HepG2 (cell line): ENCODE measurements at regions not wholly inside any gene's neighbourhood (a gene's known extent, or its start where the extent isn't known, plus 50 kb on each side); places are given as distances from the start of the nearest gene placed in this dataset.

Experiments
- ATAC-seq: fragments of 200-7000 bp; cut with Tn5 transposase; 3 replicates; pipeline ENCODE4 v1.9.1; 2020; ENCODE audit warnings: mild to moderate bottlenecking, moderate library complexity
- BruUV-seq: library from RNA; stranded (reverse); fragments of 400-500 nt; replicated peaks from 2 replicates; lab custom pipeline; 2021; lab: Mats Ljungman, UMichigan
- CTCF ChIA-PET: fragments of 300-600 bp; formaldehyde crosslinking; extraction: SDS; loops from one replicate; lab custom pipeline; 2021; ENCODE audit warnings: low total read pairs, inconsistent platforms, low intra/inter-chr PET ratio; lab: Yijun Ruan, JAX
- POLR2A ChIA-PET: fragments of 350-600 bp; sonication (Branson Sonifier 250); formaldehyde crosslinking; loops from one replicate; lab custom pipeline; 2020; ENCODE audit warnings: antibody characterized with exemption, inconsistent platforms; lab: Yijun Ruan, JAX
- DNase-seq: peaks from one replicate; pipeline ENCODE4 v3.0.0-alpha.2; 2015; ENCODE audit warnings: low spot score
- FAIRE-seq: peaks from 3 replicates; lab custom pipeline; 2011; peaks lifted over from hg19 to GRCh38; lab: Jason Lieb, UNC
- H2AFZ ChIP-seq: one replicate; pipeline ENCODE4 v1.6.1; 2011; ENCODE audit warnings: low read length, inconsistent platforms
- H3K27ac ChIP-seq: fragments of 300-600 bp; 3 replicates; pipeline ENCODE4 v1.8.0; 2011; ENCODE audit warnings: mixed run types, mild to moderate bottlenecking, mixed read lengths, low read length, inconsistent platforms; ENCODE audit not compliant: insufficient read depth; ENCODE audit errors: extremely low read length
- H3K27me3 ChIP-seq, 2 experiments: fragments of 200-600 bp in 1 of 2; 2 replicates in 1 of 2; 3 replicates in 1 of 2; pipeline versions ENCODE4 v1.6.0 to v1.8.0; 2011; ENCODE audit warnings: low read length in 2 of 2, mild to moderate bottlenecking in 2 of 2, moderate library complexity in 2 of 2, inconsistent platforms in 1 of 2; ENCODE audit not compliant: insufficient read depth in 2 of 2, control insufficient read depth in 1 of 2
- H3K36me3 ChIP-seq, 2 experiments: fragments of 200-600 bp in 1 of 2; replicated peaks in 1 of 2; 2 replicates in 1 of 2; 3 replicates in 1 of 2; pipeline versions ENCODE4 v1.5.1 to v1.8.0; 2011; ENCODE audit warnings: low read length in 2 of 2, inconsistent platforms in 1 of 2; ENCODE audit not compliant: insufficient read depth in 2 of 2, control insufficient read depth in 1 of 2
- H3K4me1 ChIP-seq: 2 replicates; pipeline ENCODE4 v1.5.1; 2012; ENCODE audit warnings: low read length, inconsistent platforms; ENCODE audit not compliant: insufficient read depth
- H3K4me2 ChIP-seq: 2 replicates; pipeline ENCODE4 v1.6.0; 2011; ENCODE audit warnings: low read depth, low read length, inconsistent platforms
- H3K4me3 ChIP-seq, 3 experiments: fragments of 200-600 bp in 1 of 3; sonication (generic), shearing (Covaris generic) in 1 of 3; replicated peaks in 1 of 3; 2 replicates each; pipeline ENCODE4 v1.5.1; 2011 to 2016; ENCODE audit warnings: low read length in 3 of 3, inconsistent platforms in 2 of 3, low read depth in 2 of 3, mild to moderate bottlenecking in 2 of 3, control low read depth in 1 of 3, mixed read lengths in 1 of 3; ENCODE audit not compliant: insufficient read depth in 1 of 3
- H3K79me2 ChIP-seq: one replicate; pipeline ENCODE4 v1.6.1; 2011; ENCODE audit warnings: low read length, inconsistent platforms; ENCODE audit not compliant: insufficient read depth
- H3K9ac ChIP-seq: 2 replicates; pipeline ENCODE4 v1.6.0; 2011; ENCODE audit warnings: mild to moderate bottlenecking, low read depth, low read length, inconsistent platforms; ENCODE audit not compliant: insufficient read depth
- H3K9me3 ChIP-seq: 2 replicates; pipeline ENCODE4 v1.5.1; 2012; ENCODE audit warnings: mild to moderate bottlenecking, low read length
- H4K20me1 ChIP-seq: 2 replicates; pipeline ENCODE4 v1.6.0; 2011; ENCODE audit warnings: inconsistent platforms, mild to moderate bottlenecking, low read length, moderate library complexity; ENCODE audit not compliant: insufficient read depth
- ASH2L ChIP-seq: fragments of 300-600, 200-600 bp; sonication (generic); IDR thresholded peaks from 2 replicates; pipeline ENCODE4 v1.7.0; 2017; ENCODE audit warnings: low read depth, mild to moderate bottlenecking, moderate library complexity, mixed read lengths, low read length; ENCODE audit not compliant: insufficient read length
- ELK4 ChIP-seq: sonication (generic); formaldehyde crosslinking; IDR thresholded peaks from 2 replicates; pipeline ENCODE4 v1.9.0; 2021; ENCODE audit warnings: missing genetic modification reagents, borderline replicate concordance
- HMG20A ChIP-seq: IDR thresholded peaks from 2 replicates; pipeline ENCODE4 v1.6.1; 2016; ENCODE audit warnings: borderline replicate concordance
- JUN ChIP-seq: sonication (generic); formaldehyde crosslinking; IDR thresholded peaks from 2 replicates; pipeline ENCODE4 v1.4.0; 2020; ENCODE audit warnings: mild to moderate bottlenecking, missing genetic modification reagents
- MXD1 ChIP-seq: sonication (generic); formaldehyde crosslinking; IDR thresholded peaks from 2 replicates; pipeline ENCODE4 v1.4.0; 2020; ENCODE audit warnings: mild to moderate bottlenecking, missing genetic modification reagents
- MZF1 ChIP-seq: sonication (generic); formaldehyde crosslinking; IDR thresholded peaks from 2 replicates; pipeline ENCODE4 v1.8.1; 2023; ENCODE audit warnings: mild to moderate bottlenecking, missing genetic modification reagents, borderline replicate concordance
- NFATC3 ChIP-seq: sonication (generic); formaldehyde crosslinking; IDR thresholded peaks from 2 replicates; pipeline ENCODE4 v1.5.1; 2020; ENCODE audit warnings: mild to moderate bottlenecking, missing genetic modification reagents
- SAP130 ChIP-seq: IDR thresholded peaks from 2 replicates; pipeline ENCODE4 v1.6.1; 2016; ENCODE audit warnings: low read depth
- SMAD9 ChIP-seq: sonication (generic); formaldehyde crosslinking; IDR thresholded peaks from 2 replicates; pipeline ENCODE4 v1.5.1; 2020; ENCODE audit warnings: mild to moderate bottlenecking, missing genetic modification reagents
- U2AF2 ChIP-seq: fragments of 200-400 bp; formaldehyde crosslinking; IDR thresholded peaks from 2 replicates; pipeline ENCODE4 v1.6.1; 2017; ENCODE audit warnings: low read depth, mild to moderate bottlenecking, low read length
- ZNF136 ChIP-seq: sonication (generic); formaldehyde crosslinking; IDR thresholded peaks from 2 replicates; pipeline ENCODE4 v1.8.1; 2022; ENCODE audit warnings: low read depth, mild to moderate bottlenecking, moderate library complexity, missing genetic modification reagents
- ZNF383 ChIP-seq: sonication (generic); formaldehyde crosslinking; IDR thresholded peaks from 2 replicates; pipeline ENCODE4 v1.4.0; 2020; ENCODE audit warnings: missing genetic modification reagents, mild to moderate bottlenecking, borderline replicate concordance
- ZNF619 ChIP-seq: sonication (generic); formaldehyde crosslinking; IDR thresholded peaks from 2 replicates; pipeline ENCODE4 v1.4.0; 2020; ENCODE audit warnings: mild to moderate bottlenecking, missing genetic modification reagents
- ZNF761 ChIP-seq: sonication (generic); formaldehyde crosslinking; conservative IDR thresholded peaks from 2 replicates; pipeline ENCODE4 v1.4.0; 2020; ENCODE audit warnings: mild to moderate bottlenecking, missing genetic modification reagents
- ZNF780A ChIP-seq: sonication (generic); formaldehyde crosslinking; IDR thresholded peaks from 2 replicates; pipeline ENCODE4 v1.8.0; 2022; ENCODE audit warnings: mild to moderate bottlenecking, missing genetic modification reagents, moderate library complexity
- WGBS: methylation state at CpG from one replicate; pipeline ENCODE4 v1.1.6; 2017; ENCODE audit warnings: low lambda C conversion rate; 5-methylcytosine and 5-hydroxymethylcytosine counted together
- in situ Hi-C: cut with HindIII; loops from 2 replicates; pipeline ENCODE4 v1.10.0; 2017; ENCODE audit warnings: low pct_unique_long_range_greater_than_20kb; ENCODE audit not compliant: extremely low pct_ligation_motif_present
- intact Hi-C: fragments of 100-400 bp; cut with micrococcal nuclease; formaldehyde crosslinking; loops from one replicate; pipeline ENCODE4 v1.10.0; 2022; ENCODE audit not compliant: unreplicated experiment
- TF ChIP-seq, protein P1 (sequence below): sonication (generic); formaldehyde crosslinking; IDR thresholded peaks from 2 replicates; pipeline ENCODE4 v1.4.0; 2020; ENCODE audit warnings: mild to moderate bottlenecking, missing genetic modification reagents, borderline replicate concordance
- TF ChIP-seq, protein P2 (sequence below), 2 experiments: sonication (generic) in 1 of 2; formaldehyde crosslinking in 1 of 2; IDR thresholded peaks; 2 replicates each; pipeline versions ENCODE4 v1.6.1 to v1.9.0; 2014 to 2022; ENCODE audit warnings: antibody characterized with exemption in 1 of 2, borderline replicate concordance in 1 of 2, inconsistent platforms in 1 of 2, low read depth in 1 of 2, missing genetic modification reagents in 1 of 2

GRCh38 chr3:117528688-117529087 lies 819.1 kb downstream of the TUSC7 start:
- POLR2A ChIA-PET: no interaction called here
- intact Hi-C loops: no loop called here
- TF ChIP-seq ASH2L (no peak), SAP130 (CRISPR knock-in tag) (no peak), JUN (no peak), ZNF383 (no peak), ELK4 (CRISPR knock-in tag) (no peak), ZNF780A (CRISPR knock-in tag) (no peak), SMAD9 (CRISPR knock-in tag) (no peak), U2AF2 (no peak), HMG20A (no peak), ZNF136 (CRISPR knock-in tag) (no peak), ZNF619 (CRISPR knock-in tag) (no peak), NFATC3 (CRISPR knock-in tag) (no peak), MXD1 (CRISPR knock-in tag) (no peak), MZF1 (CRISPR knock-in tag) (no peak), ZNF761 (CRISPR knock-in tag) (no peak)
- TF ChIP-seq, protein P1, sequence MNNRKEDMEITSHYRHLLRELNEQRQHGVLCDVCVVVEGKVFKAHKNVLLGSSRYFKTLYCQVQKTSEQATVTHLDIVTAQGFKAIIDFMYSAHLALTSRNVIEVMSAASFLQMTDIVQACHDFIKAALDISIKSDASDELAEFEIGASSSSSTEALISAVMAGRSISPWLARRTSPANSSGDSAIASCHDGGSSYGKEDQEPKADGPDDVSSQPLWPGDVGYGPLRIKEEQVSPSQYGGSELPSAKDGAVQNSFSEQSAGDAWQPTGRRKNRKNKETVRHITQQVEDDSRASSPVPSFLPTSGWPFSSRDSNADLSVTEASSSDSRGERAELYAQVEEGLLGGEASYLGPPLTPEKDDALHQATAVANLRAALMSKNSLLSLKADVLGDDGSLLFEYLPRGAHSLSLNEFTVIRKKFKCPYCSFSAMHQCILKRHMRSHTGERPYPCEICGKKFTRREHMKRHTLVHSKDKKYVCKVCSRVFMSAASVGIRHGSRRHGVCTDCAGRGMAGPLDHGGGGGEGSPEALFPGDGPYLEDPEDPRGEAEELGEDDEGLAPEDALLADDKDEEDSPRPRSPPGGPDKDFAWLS (CRISPR knock-in tag): no peak
- TF ChIP-seq, protein P2, sequence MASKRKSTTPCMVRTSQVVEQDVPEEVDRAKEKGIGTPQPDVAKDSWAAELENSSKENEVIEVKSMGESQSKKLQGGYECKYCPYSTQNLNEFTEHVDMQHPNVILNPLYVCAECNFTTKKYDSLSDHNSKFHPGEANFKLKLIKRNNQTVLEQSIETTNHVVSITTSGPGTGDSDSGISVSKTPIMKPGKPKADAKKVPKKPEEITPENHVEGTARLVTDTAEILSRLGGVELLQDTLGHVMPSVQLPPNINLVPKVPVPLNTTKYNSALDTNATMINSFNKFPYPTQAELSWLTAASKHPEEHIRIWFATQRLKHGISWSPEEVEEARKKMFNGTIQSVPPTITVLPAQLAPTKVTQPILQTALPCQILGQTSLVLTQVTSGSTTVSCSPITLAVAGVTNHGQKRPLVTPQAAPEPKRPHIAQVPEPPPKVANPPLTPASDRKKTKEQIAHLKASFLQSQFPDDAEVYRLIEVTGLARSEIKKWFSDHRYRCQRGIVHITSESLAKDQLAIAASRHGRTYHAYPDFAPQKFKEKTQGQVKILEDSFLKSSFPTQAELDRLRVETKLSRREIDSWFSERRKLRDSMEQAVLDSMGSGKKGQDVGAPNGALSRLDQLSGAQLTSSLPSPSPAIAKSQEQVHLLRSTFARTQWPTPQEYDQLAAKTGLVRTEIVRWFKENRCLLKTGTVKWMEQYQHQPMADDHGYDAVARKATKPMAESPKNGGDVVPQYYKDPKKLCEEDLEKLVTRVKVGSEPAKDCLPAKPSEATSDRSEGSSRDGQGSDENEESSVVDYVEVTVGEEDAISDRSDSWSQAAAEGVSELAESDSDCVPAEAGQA (IDR thresholded peaks at IDR 0.05; ENCODE audit: low read depth): no peak
- TF ChIP-seq, protein P2 (CRISPR knock-in tag; IDR thresholded peaks at IDR 0.05; ENCODE audit: borderline replicate concordance): no peak

More at GRCh38 chr3:117528688-117529087, 819.1 kb downstream of the TUSC7 start:
- Histone ChIP-seq H3K4me3 (no peak overlapping the region), H3K79me2 (no peaks in the 10 kb centered on the region), H3K9me3 (no peaks in the 10 kb centered on the region), H3K4me1 (no peaks in the 10 kb centered on the region), H3K9ac (no peak overlapping the region), H3K27me3 (no peaks in the 10 kb centered on the region), H2AFZ (no peak overlapping the region), H3K36me3 (no peaks in the 10 kb centered on the region), H4K20me1 (no peaks in the 10 kb centered on the region), H3K27ac (no peak overlapping the region), H3K4me2 (no peak overlapping the region)
- CTCF ChIA-PET: no interaction called here
- whole genome bisulfite sequencing: 3% methylated on average over 1 of the region's 1 CpG
- BruUV-seq: no TSS peak
- in situ Hi-C loops: no loop called here
- DNase-seq: no peak
- no peak for FAIRE-seq
- ATAC-seq: no peak
